ENCODE measurements at regions not wholly inside any gene's neighbourhood (a gene's known extent, or its start where the extent isn't known, plus 50 kb on each side); places are given as distances from the start of the nearest gene placed in this dataset.
A peak's percentile ranks its signal among the peaks of the same experiment; 100 is the strongest.
"Not testable (repeated sequence)": the region's sequence is repeated elsewhere in the genome, so short reads cannot be mapped to it uniquely, and the experiment has no call there.

DNA sequence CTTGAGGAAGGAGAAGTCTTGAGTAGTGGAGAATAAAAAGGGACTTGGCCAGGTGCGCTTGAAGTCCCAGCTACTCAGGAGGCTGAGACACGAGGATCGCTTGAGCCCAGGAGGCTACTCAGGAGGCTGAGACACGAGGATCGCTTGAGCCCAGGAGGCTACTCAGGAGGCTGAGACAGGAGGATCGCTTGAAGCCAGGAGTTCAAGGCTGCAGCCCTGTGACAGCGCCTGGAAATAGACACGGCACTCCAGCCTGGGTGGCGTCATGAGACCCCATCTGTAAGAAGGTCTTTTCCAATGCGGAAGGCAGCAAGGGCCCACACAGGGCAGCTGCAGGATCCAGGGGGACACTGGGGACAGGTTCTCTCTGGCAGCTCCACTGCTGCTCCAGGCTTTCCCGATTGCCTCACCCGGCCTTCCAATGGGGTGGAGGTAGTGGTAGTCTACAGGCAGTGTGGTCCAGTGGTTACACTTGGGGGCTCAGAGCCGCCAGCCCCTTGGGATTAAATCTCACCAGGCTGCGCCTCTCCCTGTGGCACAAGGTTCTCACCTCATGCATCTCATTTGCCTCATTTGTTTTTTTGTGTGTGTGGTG, 143.4 kb downstream of the SEC14L1 start:
- no peak for FAIRE-seq
- no peak for TF ChIP-seq POLR2A (IDR thresholded peaks at IDR 0.05; ENCODE audit: low read depth, low read length)
- no peak for DNase-seq (ENCODE audit: insufficient read length, low spot score)

DNA sequence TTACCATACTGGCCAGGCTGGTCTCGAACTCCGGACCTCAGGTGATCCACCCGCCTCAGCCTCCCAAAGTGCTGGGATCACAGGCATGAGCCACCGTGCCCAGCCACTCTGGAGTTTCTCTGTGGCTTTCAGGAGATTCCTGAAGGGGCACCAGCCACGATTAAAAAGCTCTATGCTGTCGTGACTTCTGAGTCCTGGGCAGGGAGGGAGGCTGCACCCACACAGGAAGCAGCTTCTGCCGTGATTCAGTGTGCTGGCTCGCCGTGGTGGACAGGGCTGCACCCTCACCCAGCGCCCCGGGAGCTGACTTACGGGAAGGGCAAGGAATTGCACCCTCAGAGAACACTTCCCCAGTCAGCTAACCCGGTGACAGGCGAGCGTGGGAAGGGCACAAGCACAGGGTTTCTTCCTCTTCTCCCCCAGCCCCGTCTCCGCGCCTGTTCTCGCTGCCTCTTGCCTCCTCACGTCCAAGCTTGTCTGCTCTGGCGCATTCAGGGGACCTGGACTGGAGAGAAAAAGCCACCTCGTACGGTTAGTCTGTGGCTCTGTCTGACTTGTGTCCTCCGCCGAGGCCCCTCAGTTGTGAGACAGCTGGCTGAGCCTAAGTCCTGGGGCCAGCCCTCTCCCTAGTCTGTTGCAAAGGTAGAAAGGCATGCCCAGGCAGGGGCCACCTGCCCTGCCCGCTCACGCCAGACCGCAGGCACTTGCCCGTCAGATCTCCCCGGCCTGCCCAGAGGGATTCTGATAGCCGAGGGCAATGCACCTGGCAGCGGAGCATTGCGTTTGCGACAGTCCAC, 145.0 kb downstream of the SEC14L1 start:
- FAIRE-seq, result no peak
- TF ChIP-seq POLR2A (IDR thresholded peaks at IDR 0.05; ENCODE audit: low read depth, low read length), result peak; percentile 58

DNA sequence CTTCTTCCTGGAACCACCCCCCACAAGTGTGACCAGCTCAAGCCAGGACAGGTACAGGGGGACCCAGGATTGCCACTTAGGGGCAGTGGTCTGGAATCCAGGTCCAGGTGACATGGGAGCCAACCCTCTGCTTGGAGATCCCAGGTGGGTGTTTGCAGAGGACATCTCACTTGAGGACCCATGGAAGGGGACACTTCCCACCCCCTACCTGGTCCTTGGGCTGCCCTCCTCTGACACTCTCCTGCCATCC, 145.5 kb downstream of the SEC14L1 start:
- DNase-seq (ENCODE audit: insufficient read length, low spot score) (no peak), FAIRE-seq (no peak)
- TF ChIP-seq POLR2A (IDR thresholded peaks at IDR 0.05; ENCODE audit: low read depth, low read length), result no peak

More for the DNA sequence above, 145.0 kb downstream of the SEC14L1 start:
- DNase-seq (ENCODE audit: insufficient read length, low spot score), result peak; percentile 88

DNA sequence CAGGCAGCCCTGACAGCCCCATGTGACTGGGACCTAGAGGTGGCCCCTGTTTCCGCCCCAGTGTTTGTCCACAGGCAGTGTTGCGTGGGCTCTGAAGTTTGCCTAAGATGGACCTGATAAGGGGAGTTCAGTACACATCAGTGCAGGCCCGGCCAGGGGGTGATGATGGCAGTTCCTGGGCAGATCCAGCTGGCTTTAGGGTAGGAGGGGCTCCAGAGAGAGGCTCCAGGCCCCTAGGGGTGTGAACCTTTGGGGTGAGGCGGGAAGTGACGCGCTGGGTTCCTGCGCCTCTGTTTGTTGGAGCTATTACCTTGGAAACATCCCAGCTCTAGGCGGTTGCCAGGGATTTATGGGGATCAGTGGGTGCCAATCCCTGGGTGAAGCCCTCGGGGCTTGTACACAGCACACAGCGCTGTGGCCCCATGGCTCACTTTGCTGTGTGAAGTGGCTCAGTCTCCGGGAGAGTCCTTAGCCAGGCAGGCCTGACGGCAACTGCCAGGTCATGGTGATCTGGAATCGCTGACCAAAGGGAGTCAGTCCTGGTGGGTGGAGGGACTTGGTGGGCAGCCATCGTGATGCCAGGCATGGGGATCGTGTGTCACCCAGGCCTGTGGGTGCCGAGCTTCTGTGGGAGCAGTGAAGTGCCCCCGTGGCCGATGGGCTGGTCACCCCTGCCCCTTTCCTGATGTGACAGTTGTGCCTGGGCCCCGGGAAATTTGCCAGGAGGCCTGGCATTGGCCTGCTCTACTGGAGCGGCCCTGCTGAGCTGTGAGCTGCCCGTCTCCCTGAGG, 146.1 kb downstream of the SEC14L1 start:
- no peak for FAIRE-seq
- peak; percentile 91 for DNase-seq (ENCODE audit: insufficient read length, low spot score)

DNA sequence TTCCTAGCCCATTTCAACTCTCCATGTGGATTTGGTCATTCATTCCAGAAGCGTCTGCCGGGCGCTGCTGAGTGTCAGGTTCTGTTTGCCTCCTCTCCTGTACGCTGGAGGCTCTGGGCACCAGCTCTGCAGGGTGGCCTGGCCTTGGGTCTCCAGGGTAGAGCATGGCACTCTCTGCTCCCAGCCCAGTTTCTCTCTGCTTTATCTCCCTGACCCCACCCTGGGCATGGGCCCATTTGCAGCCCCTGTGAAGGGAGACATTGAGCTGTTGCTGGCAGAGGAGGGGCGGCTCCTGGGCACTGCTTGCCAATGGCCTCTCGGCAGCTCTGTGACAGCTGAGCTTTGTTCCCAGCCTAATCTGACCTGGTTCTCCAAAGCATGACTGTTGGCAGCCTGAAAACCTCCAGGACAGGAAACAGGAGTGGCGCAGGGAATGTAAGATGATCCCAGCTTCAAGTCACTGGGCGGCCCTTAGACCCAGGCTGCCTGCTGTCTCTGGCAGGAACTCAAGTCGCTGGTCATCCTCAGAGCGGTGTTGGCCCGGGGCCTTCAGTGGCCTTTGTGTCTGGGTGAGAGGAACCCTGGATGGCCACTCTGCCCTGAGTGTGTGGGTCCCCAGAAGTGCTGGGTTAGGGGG, 146.8 kb downstream of the SEC14L1 start:
- no peak for FAIRE-seq
- TF ChIP-seq POLR2A (IDR thresholded peaks at IDR 0.05; ENCODE audit: low read depth, low read length), result peak; percentile 81
- peak; percentile 92 for DNase-seq (ENCODE audit: insufficient read length, low spot score)

More for the DNA sequence above, 146.1 kb downstream of the SEC14L1 start:
- TF ChIP-seq POLR2A (IDR thresholded peaks at IDR 0.05; ENCODE audit: low read depth, low read length), result peak; percentile 82

DNA sequence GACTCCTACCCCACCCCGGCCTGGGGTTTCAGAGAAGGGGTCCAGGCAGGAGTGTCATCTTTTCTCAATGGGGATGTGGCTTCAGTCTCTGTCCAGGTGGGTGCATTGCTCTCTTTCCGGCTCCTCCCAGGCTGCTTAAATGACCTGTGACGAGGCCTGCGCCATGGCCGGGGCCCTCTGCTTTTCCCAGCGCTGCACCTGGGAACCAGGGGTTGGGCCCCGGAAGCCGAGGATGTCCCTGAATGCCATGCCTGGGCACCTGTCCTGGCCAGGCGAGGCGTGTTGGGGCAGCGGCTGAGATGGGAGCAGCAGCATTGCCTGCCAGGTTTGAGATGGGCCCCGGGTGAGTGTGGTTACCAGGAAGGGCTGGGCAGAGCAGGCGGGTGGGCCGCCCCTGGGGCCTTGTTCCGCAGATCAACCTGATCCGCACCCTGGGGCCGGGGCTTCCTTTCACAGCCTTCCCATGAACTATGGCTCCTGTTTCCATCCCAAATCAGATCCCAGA, 147.4 kb downstream of the SEC14L1 start:
- 0 out of 2 replicates have a peak, but pooled peaks have one; percentile 4 for TF ChIP-seq POLR2A (IDR thresholded peaks at IDR 0.05; ENCODE audit: low read depth, low read length)
- no peak for DNase-seq (ENCODE audit: insufficient read length, low spot score)
- FAIRE-seq, result no peak

DNA sequence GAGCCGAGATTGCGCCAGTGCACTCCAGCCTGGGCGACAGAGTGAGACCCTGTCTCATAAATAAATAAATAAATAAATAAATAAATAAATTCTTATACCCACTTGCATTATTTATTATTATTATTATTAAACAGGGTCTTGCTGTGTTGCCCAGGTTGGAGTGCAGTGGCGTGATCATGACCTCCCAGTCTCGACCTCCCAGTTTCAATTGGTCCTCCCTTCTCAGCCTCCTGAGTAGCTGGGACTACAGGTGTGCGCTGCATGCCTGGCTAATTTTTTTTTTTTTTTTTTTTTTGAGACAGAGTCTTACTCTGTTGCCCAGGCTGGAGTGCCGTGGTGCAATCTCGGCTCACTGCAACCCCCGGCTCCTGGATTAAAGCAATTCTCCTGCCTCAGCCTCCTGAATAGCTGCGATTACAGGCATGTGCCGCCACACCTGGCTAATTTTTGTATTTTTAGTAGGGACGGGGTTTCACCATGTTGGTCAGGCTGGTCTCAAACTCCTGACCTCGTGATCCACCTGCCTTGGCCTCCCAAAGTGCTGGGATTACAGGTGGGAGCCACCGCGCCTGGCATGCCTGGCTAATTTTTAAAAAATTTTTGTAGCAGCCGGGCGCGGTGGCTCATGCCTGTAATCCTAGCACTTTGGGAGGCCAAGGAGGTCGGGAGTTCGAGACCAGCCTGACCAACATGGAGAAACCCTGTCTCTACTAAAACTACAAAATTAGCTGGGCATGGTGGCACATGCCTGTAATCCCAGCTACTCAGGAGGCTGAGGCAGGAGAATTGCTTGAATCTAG, 150.2 kb downstream of the SEC14L1 start:
- FAIRE-seq; DNase-seq (ENCODE audit: insufficient read length, low spot score): not testable (repeated sequence)

DNA sequence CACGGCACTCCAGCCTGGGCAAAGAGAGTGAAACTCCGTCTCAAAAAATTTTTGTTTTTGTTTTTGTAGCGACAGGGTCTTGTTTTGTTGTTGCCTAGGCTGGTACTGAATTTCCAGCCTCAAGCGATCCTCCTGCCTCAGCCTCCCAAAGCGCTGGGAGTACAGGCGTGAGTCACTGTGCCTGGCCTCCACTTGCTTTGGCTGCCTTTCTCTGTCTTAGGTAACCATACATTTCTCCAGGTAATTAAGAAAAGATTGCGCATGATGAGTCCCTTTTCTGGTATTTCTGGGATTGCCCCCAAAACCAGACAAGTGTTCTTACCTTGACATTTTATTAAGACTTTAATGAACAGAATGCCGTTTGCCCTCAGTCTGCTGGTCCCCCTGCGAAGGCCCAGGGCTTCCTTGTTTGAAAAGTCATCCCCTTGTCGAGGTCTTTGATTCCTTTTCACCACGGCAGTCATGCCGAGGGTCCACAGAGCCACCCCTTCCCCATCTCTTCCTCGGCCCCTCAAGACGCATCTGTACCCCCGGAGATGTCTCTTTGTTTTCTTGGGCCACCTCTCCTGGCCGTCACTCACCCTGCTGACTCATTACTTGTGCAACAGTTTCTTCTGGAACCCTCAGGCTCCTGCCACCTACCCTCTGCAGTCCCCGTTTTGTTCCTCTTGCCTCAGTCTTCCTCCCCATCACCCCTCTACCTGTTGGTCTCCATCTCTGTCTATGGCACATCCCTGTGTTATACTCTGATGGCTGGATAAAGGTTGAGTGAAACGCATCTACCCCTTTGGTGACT, 151.0 kb downstream of the SEC14L1 start:
- TF ChIP-seq POLR2A (IDR thresholded peaks at IDR 0.05; ENCODE audit: low read depth, low read length), result no peak
- no peak for DNase-seq (ENCODE audit: insufficient read length, low spot score)
- no peak for FAIRE-seq

DNA sequence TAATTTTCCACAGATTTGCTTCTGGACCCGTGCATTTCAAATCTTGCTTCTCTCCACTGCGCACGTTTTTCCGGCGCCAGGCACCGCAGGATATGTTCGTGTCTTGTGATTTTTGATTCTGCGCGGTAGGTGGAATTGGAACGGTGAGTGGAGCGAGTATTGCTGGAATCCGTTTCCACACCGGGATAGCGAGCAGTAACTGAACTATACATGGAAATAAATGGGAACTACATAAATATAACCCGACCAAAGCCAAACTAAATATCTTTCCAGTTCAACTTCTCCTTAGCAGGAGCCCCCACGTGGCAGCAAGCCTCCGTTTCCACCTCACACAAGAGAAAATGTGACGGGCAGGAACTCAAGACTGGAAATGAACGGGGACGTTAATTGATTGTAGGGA, 154.0 kb downstream of the SEC14L1 start:
- no peak for TF ChIP-seq POLR2A (IDR thresholded peaks at IDR 0.05; ENCODE audit: low read depth, low read length)
- DNase-seq (ENCODE audit: insufficient read length, low spot score) (no peak), FAIRE-seq (no peak)

DNA sequence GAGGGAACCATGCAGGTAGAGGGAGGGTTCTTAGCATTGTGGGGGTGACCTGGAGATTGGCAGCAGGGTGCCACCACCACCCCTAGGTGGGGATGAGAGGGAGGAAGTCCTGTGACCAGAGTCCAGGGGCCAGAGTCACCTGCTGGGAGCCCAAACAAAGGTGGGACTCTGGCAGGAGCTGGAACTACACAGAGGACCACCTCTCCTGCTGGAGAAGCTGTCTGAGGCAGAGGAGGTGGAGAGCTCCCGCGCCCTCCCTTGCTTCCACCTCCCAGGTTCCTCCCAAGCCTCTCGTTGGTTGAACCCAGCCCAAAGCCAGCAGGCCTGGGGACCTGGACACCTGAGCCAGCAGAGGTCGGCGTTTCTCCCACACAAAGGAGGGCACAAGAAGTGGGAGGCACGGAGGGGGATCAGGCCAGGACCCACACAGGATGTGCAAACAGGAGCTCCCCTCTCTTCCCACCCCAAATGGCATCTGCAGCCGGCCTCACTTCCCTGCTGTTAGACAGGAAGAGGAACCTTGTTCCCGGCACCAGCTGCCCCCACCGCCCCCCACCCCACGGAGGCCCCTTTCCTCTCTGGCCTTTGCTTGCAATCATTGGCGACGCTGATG, 154.6 kb downstream of the SEC14L1 start:
- TF ChIP-seq POLR2A (IDR thresholded peaks at IDR 0.05; ENCODE audit: low read depth, low read length), result no peak
- no peak for DNase-seq (ENCODE audit: insufficient read length, low spot score)
- FAIRE-seq, result no peak

DNA sequence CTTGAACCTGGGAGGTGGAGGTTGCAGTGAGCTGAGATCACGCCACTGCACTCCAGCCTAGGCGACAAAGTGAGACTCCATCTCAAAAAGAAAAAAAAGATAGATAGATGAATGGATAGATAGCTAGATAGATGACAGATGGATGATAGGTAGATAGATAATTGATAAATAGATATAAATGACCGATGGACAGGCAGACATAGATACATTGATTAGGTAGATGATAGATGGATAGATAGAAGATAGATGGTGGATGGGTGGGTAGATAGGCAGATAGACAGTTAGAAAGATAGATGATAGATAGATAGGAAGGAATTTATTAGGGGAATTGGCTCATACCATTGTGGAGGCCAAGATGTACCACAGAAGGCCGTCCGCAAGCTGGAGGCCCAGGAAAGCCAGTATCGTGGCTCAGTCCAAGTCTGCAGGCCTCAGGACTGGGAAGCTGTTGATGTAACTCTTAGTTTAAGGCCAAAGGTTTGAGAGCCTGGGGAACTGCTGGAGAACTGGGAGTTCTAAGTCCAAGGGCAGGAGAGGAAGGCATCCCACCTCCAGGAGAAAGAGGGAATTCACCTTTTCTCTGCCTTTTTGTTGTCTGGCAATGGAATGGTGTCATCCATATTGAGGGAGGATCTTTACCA, 156.1 kb downstream of the SEC14L1 start:
- no peak for FAIRE-seq
- DNase-seq (ENCODE audit: insufficient read length, low spot score), result no peak
- no peak for TF ChIP-seq POLR2A (IDR thresholded peaks at IDR 0.05; ENCODE audit: low read depth, low read length)
